CD14-positive monocyte (primary cell): ENCODE measurements at regions not wholly inside any gene's neighbourhood (a gene's known extent, or its start where the extent isn't known, plus 50 kb on each side); places are given as distances from the start of the nearest gene placed in this dataset.

Experiments used
- DNase-seq, 3 donors: peaks; one replicate each; pipeline ENCODE4 v3.0.0-alpha.2; 2011 to 2022
- H2AFZ ChIP-seq: 2 replicates; pipeline ENCODE4 v1.6.0; 2012; ENCODE audit warnings: mild to moderate bottlenecking, low read depth, low read length, inconsistent platforms; ENCODE audit not compliant: insufficient read depth, poor library complexity, severe bottlenecking
- H3K27ac ChIP-seq, 2 donors: 1 replicate in 1 of 2; 2 replicates in 1 of 2; pipeline ENCODE4 v1.5.1; 2012 to 2013; ENCODE audit warnings: low read length in 2 of 2, control low read depth in 1 of 2, inconsistent platforms in 1 of 2, low read depth in 1 of 2, mild to moderate bottlenecking in 1 of 2
- H3K27me3 ChIP-seq, 2 donors: one replicate each; pipeline versions ENCODE4 v1.6.0 to v1.6.1; 2011 to 2013; ENCODE audit warnings: low read length in 2 of 2; ENCODE audit not compliant: control insufficient read depth in 2 of 2, insufficient read depth in 2 of 2
- H3K36me3 ChIP-seq, 2 donors: replicated peaks in 1 of 2; 1 replicate in 1 of 2; 2 replicates in 1 of 2; pipeline versions ENCODE4 v1.5.1 to v1.6.1; 2012 to 2013; ENCODE audit warnings: low read length in 2 of 2, control low read depth in 1 of 2, inconsistent platforms in 1 of 2, mild to moderate bottlenecking in 1 of 2; ENCODE audit not compliant: insufficient read depth in 2 of 2, control insufficient read depth in 1 of 2
- H3K4me1 ChIP-seq, 2 donors: 1 replicate in 1 of 2; 2 replicates in 1 of 2; pipeline versions ENCODE4 v1.5.1 to v1.6.1; 2012 to 2013; ENCODE audit warnings: low read length in 2 of 2, control low read depth in 1 of 2, inconsistent platforms in 1 of 2, mild to moderate bottlenecking in 1 of 2, moderate library complexity in 1 of 2; ENCODE audit not compliant: insufficient read depth in 2 of 2, control insufficient read depth in 1 of 2
- H3K4me2 ChIP-seq: replicated peaks from 2 replicates; pipeline ENCODE3; 2012; ENCODE audit warnings: low read length, moderate library complexity, mild to moderate bottlenecking; ENCODE audit not compliant: poor library complexity, severe bottlenecking; ENCODE audit errors: extremely low read depth
- H3K4me3 ChIP-seq, 3 experiments: fragments of 200-600 bp in 1 of 3; sonication (generic) in 1 of 3; replicated peaks in 1 of 3; 1 replicate in 2 of 3; 2 replicates in 1 of 3; pipeline ENCODE4 v1.5.1; 2011 to 2013; ENCODE audit warnings: low read length in 3 of 3, mild to moderate bottlenecking in 3 of 3, control low read depth in 2 of 3, low read depth in 2 of 3, inconsistent platforms in 1 of 3, moderate library complexity in 1 of 3
- H3K79me2 ChIP-seq: 2 replicates; pipeline ENCODE4 v1.6.0; 2012; ENCODE audit warnings: mild to moderate bottlenecking, control low read depth, inconsistent platforms, low read length, moderate library complexity; ENCODE audit not compliant: insufficient read depth
- H3K9ac ChIP-seq: 2 replicates; pipeline ENCODE4 v1.6.0; 2017; ENCODE audit warnings: low read length, mild to moderate bottlenecking; ENCODE audit not compliant: insufficient read depth, poor library complexity, severe bottlenecking
- H3K9me3 ChIP-seq, 2 donors: replicated peaks in 1 of 2; 1 replicate in 1 of 2; 2 replicates in 1 of 2; pipeline versions ENCODE4 v1.5.1 to v1.6.1; 2012 to 2013; ENCODE audit warnings: low read length in 2 of 2, control low read depth in 1 of 2; ENCODE audit not compliant: control insufficient read depth in 1 of 2, insufficient read depth in 1 of 2
- H4K20me1 ChIP-seq: 2 replicates; pipeline ENCODE4 v1.6.0; 2012; ENCODE audit warnings: mild to moderate bottlenecking, low read length, control low read depth, moderate library complexity; ENCODE audit not compliant: insufficient read depth
- H3K27ac Mint-ChIP-seq, 7 donors: one replicate each; pipeline ENCODE4 v1.8.0; 2020; ENCODE audit warnings: mild to moderate bottlenecking in 7 of 7, mixed read lengths in 7 of 7, moderate library complexity in 6 of 7, inconsistent platforms in 2 of 7
- H3K27me3 Mint-ChIP-seq, 3 donors: one replicate each; pipeline ENCODE4 v1.8.0; 2021 to 2022; ENCODE audit warnings: low read depth in 3 of 3, mild to moderate bottlenecking in 3 of 3, mixed read lengths in 3 of 3, moderate library complexity in 3 of 3, inconsistent platforms in 1 of 3
- H3K36me3 Mint-ChIP-seq, 2 donors: one replicate each; pipeline ENCODE4 v1.8.0; 2020; ENCODE audit warnings: mixed read lengths in 2 of 2, inconsistent platforms in 1 of 2, mild to moderate bottlenecking in 1 of 2
- H3K4me1 Mint-ChIP-seq: one replicate; pipeline ENCODE4 v1.8.0; 2020; ENCODE audit warnings: mild to moderate bottlenecking, mixed read lengths
- H3K4me3 Mint-ChIP-seq, 2 donors: one replicate each; pipeline ENCODE4 v1.8.0; 2020; ENCODE audit warnings: mild to moderate bottlenecking in 2 of 2, mixed read lengths in 2 of 2, moderate library complexity in 1 of 2
- H3K9me3 Mint-ChIP-seq, 7 donors: one replicate each; pipeline ENCODE4 v1.8.0; 2020 to 2022; ENCODE audit warnings: mixed read lengths in 7 of 7, mild to moderate bottlenecking in 6 of 7, moderate library complexity in 6 of 7, inconsistent platforms in 2 of 7
- WGBS: methylation state at CpG from one replicate; pipeline ENCODE4 v1.1.5; 2013; ENCODE audit warnings: missing lambda C conversion rate; ENCODE audit not compliant: insufficient coverage; 5-methylcytosine and 5-hydroxymethylcytosine counted together
- intact Hi-C, 2 donors: fragments of 100-400 bp; cut with micrococcal nuclease; formaldehyde crosslinking; loops; one replicate each; pipeline versions ENCODE4 v1.15.0 to v1.15.1; 2023
- TF ChIP-seq, protein P1 (sequence below): fragments of 200-600 bp; IDR thresholded peaks from one replicate; pipeline ENCODE4 v1.8.0; 2022; ENCODE audit warnings: antibody characterized with exemption, mild to moderate bottlenecking

DNA sequence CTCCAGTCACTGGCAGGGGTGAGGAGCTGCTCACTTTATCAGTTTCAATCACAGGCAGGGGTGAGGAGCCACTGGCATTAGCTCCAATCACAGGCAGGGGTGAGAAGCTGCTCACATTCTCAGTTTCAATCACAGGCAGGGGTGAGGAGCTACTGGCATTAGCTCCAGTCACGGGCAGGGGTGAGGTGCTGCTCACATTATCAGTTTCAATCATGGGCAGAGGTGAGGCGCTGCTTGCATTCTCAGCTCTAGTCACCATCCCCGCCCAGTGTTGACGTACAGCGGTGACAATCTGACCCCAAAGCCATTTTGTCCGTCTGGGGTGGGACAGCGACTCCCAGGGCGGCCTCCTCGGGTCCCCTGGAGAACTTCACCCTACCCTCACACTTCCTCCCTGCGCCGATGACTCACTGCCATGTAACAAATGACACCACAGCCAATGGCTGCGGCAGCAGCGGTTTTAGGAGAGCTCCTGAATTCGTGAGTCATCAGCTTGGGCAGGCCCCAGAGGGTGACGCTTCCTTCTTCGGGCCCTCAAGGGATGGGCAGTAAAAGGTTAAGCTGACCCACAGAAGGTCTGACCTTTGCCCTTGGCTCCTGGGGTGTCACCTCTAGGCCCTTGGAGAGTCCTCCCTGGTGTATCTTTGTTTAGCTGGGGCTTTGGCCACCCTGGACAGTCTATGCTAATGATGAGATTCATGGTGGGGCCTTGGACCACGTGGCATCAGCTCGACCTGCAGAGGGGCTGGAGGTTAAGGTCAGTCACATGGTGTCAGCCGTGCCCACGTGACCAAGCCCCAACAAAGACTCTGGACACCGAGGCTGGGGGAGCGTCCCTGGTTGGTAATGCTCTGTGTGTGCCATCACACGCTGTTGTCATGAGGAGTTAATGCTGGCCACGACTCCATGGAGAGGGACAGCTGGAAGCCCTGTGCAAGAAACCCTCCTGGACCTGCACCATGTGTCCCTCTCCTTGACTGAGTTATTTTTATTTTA, 171.7 kb downstream of the C16orf95 start:
- no peaks in the 10 kb centered on the region for H3K4me1 ChIP-seq
- intact Hi-C loops = no loop called here
- no peaks in the 10 kb centered on the region for H3K36me3 Mint-ChIP-seq
- peak overlapping the region in 1 of 7 donors; percentile 0 for H3K27ac Mint-ChIP-seq
- H3K4me2 ChIP-seq = no peak overlapping the region
- peaks cover 3 to 10% (median 9%) of the 10 kb centered on the region in 3 donors for H3K27me3 Mint-ChIP-seq
- H3K27me3 ChIP-seq = no peaks in the 10 kb centered on the region
- TF ChIP-seq, protein P1, sequence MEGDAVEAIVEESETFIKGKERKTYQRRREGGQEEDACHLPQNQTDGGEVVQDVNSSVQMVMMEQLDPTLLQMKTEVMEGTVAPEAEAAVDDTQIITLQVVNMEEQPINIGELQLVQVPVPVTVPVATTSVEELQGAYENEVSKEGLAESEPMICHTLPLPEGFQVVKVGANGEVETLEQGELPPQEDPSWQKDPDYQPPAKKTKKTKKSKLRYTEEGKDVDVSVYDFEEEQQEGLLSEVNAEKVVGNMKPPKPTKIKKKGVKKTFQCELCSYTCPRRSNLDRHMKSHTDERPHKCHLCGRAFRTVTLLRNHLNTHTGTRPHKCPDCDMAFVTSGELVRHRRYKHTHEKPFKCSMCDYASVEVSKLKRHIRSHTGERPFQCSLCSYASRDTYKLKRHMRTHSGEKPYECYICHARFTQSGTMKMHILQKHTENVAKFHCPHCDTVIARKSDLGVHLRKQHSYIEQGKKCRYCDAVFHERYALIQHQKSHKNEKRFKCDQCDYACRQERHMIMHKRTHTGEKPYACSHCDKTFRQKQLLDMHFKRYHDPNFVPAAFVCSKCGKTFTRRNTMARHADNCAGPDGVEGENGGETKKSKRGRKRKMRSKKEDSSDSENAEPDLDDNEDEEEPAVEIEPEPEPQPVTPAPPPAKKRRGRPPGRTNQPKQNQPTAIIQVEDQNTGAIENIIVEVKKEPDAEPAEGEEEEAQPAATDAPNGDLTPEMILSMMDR = no peak
- H3K36me3 ChIP-seq = no peaks in the 10 kb centered on the region
- H4K20me1 ChIP-seq = no peaks in the 10 kb centered on the region
- 74% methylated on average over 16 of the region's 24 CpGs for WGBS
- H3K27ac ChIP-seq = no peak overlapping the region
- H3K9ac ChIP-seq = no peak overlapping the region
- H3K9me3 ChIP-seq = peaks cover 7 to 17% of the 10 kb centered on the region in 2 donors
- no peaks in the 10 kb centered on the region for H3K4me1 Mint-ChIP-seq
- no peak overlapping the region for H2AFZ ChIP-seq
- H3K79me2 ChIP-seq = no peaks in the 10 kb centered on the region
- H3K4me3 ChIP-seq = no peak overlapping the region
- H3K4me3 Mint-ChIP-seq = no peak overlapping the region
- H3K9me3 Mint-ChIP-seq = peaks cover 7 to 31% (median 16%) of the 10 kb centered on the region in 7 donors
- DNase-seq = peak in 1 of 3 donors; percentile 15

DNA sequence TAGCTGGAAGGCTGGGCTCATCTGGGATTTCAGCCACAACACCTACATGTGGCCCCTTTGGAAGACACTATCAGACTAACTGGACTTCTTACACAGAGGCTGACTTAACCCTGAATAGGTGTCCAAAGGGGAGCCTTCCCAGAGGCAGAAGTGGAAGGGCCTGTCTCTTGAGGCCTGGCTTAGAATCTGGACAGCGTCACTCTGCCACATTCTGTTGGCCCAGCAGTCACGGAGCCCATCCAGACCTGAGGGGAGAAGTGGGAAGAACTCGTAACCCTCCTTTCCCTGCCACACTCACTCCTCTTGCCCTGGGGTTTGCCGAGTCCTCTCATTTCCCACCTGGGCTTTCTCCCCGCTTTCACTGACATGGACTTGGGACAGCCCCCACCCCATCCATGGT, 170.5 kb downstream of the C16orf95 start:
- H3K4me3 Mint-ChIP-seq = no peak overlapping the region
- 100% methylated on average over 2 of the region's 5 CpGs for WGBS
- peaks cover 3 to 7% (median 6%) of the 10 kb centered on the region in 3 donors for H3K27me3 Mint-ChIP-seq
- no peak for DNase-seq
- H2AFZ ChIP-seq = no peak overlapping the region
- no peaks in the 10 kb centered on the region for H3K4me1 ChIP-seq
- no peak overlapping the region for H3K4me2 ChIP-seq
- intact Hi-C loops = no loop called here
- H3K79me2 ChIP-seq = no peaks in the 10 kb centered on the region
- H3K4me1 Mint-ChIP-seq = no peaks in the 10 kb centered on the region
- peaks cover 7 to 18% of the 10 kb centered on the region in 2 donors for H3K9me3 ChIP-seq
- H3K9me3 Mint-ChIP-seq = peaks cover 7 to 33% (median 16%) of the 10 kb centered on the region in 7 donors
- TF ChIP-seq, protein P1 = no peak
- H4K20me1 ChIP-seq = no peaks in the 10 kb centered on the region
- H3K36me3 Mint-ChIP-seq = no peaks in the 10 kb centered on the region
- no peak overlapping the region for H3K4me3 ChIP-seq
- H3K9ac ChIP-seq = no peak overlapping the region
- no peaks in the 10 kb centered on the region for H3K27me3 ChIP-seq
- no peak overlapping the region for H3K27ac Mint-ChIP-seq
- H3K36me3 ChIP-seq = no peaks in the 10 kb centered on the region
- no peak overlapping the region for H3K27ac ChIP-seq
